GM13977 (cell line): ENCODE measurements at regions not wholly inside any gene's neighbourhood (a gene's known extent, or its start where the extent isn't known, plus 50 kb on each side); places are given as distances from the start of the nearest gene placed in this dataset.

Source experiments
- DNase-seq: peaks from one replicate; pipeline ENCODE4 v3.0.0; 2012; ENCODE audit warnings: low spot score
- in situ Hi-C: fragments of 300-500 bp; cut with MboI; formaldehyde crosslinking; loops from one replicate; pipeline ENCODE4 v1.12.0; 2022; ENCODE audit warnings: low sequenced_read_pairs, low pct_unique_long_range_greater_than_20kb, mixed read lengths, inconsistent platforms; ENCODE audit not compliant: unreplicated experiment
- TF ChIP-seq, protein P1 (sequence below): IDR thresholded peaks from 2 replicates; pipeline ENCODE4 v1.5.1; 2012; ENCODE audit warnings: mild to moderate bottlenecking, control low read depth; ENCODE audit not compliant: insufficient read depth; ENCODE audit errors: extremely low read depth, missing control alignments

DNA sequence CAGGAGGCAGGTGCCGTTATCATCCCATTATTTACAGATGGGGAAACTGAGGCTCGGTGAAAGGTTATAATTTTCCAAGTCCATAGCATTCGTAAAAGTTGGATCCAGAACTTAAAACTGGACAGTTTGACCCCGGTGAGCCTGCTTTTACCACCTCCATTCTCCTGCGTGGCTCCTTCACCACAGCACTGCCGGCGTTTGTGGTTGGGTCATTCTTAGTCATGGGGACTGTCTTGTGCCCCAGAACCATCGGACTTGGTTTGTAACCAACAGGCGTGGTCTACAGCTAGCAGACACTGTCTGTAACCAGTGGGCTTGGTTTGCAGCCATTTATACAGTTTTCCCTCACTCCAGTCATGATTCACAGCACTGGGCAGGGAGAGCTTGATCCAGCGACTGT is 511.3 kb downstream of the NPHP4 start:
- in situ Hi-C loops, result no loop called here
- DNase-seq, result no peak
- TF ChIP-seq, protein P1, sequence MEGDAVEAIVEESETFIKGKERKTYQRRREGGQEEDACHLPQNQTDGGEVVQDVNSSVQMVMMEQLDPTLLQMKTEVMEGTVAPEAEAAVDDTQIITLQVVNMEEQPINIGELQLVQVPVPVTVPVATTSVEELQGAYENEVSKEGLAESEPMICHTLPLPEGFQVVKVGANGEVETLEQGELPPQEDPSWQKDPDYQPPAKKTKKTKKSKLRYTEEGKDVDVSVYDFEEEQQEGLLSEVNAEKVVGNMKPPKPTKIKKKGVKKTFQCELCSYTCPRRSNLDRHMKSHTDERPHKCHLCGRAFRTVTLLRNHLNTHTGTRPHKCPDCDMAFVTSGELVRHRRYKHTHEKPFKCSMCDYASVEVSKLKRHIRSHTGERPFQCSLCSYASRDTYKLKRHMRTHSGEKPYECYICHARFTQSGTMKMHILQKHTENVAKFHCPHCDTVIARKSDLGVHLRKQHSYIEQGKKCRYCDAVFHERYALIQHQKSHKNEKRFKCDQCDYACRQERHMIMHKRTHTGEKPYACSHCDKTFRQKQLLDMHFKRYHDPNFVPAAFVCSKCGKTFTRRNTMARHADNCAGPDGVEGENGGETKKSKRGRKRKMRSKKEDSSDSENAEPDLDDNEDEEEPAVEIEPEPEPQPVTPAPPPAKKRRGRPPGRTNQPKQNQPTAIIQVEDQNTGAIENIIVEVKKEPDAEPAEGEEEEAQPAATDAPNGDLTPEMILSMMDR, result no peak

DNA sequence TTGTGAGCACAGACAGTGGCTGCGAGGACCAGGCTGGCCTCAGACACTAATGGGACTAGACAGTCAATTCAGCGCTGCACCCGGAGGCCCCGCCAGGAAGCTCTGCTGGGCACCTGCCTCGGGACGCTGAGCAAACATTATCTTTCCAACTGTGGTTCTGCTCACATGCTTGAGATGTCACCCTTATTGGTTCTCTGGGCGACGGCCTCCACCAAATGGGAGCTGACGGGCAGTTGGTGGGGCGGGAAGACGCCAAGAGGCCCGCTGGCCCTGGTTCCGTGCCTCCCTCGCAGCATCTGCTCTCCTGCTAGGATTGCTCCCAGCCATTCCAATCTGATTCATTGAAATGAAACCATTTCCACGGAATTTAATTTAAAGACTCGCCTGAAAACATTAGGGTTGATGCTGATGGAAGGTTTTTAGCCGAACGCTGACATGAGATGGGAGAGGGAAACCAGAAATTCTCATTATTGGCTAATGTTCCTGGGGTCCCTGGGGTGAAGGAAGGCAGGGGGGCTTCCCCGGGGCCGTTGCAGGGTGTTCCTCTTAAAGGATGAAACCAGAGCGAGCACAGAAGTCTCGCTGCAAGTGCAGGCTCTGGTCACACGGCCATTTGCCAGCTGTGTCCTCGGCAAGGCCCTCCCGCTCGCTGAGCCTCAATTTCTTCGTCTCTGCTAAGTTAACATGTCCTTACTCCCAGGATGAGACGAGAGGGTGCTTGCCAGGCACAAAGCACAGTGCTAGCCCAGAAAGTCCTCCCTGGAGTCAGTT is 512.2 kb downstream of the NPHP4 start:
- TF ChIP-seq, protein P1, result no peak
- in situ Hi-C loops, result no loop called here
- no peak for DNase-seq

DNA sequence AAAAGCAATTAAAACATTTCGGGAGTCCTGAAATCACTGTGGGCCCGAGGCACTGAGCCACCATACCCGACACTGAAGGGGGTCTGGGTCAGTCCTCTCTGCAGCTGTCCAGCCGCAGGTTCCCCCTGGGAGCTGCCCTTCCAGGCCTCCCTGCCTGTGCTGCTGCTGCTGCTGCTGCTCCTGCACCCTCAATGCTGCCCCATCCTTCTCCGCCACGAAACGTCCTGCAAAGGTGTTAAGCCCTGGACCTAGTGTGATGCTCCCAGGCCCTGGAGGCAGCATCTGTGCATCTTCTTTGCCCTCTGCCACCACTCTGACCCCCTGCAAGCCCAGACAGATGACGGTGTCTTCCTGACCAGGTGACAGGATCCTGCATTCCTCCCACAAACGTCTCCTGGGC is 513.3 kb downstream of the NPHP4 start:
- in situ Hi-C loops, result no loop called here
- TF ChIP-seq, protein P1, result no peak
- no peak for DNase-seq

DNA sequence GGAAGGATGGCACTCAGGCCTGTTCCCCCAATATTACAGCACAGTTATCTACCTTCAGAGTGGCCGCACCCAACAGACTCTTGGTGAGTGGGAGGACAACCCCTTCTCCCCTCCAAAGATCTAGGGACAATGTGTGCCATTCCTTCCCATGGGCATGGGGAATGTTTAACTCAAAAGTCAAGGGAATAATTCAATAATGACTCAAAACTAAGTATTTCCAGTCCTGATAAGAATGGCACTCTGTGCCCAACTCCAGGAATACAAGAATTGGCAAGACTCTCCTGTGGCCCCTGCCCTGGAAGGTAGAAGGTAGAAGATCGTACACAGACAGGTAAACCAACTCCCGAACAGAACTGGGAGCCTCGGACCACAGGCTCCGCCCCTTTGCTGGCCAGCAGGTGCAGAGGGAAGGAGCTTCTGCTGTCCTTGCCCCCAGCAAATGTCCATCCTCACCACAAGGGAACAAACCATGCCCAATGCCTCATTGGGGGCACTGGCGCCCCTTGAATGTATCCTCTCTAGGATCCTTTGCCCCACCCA is 514.0 kb downstream of the NPHP4 start:
- TF ChIP-seq, protein P1, result no peak
- no peak for DNase-seq
- in situ Hi-C loops, result no loop called here

DNA sequence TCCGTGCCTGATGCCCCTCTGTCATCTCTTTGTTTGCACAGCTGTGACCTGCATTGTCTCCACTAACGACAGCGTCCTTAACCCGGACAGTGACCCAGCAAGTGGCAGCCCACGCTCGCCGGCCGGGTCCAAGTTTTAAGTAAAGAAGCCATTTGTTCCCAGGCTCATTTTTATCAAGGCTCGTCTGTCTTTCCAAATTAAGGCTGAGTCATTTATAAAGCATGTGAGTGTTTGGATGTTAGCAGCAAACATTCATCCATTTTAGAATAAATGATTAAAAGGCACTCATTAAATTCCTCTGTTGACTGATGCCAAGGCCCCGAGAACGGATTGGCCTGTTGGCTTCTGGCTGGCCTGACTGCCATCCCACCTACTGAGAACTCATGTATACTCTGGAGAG is 514.5 kb downstream of the NPHP4 start:
- TF ChIP-seq, protein P1, result no peak
- in situ Hi-C loops, result no loop called here
- DNase-seq, result no peak

DNA sequence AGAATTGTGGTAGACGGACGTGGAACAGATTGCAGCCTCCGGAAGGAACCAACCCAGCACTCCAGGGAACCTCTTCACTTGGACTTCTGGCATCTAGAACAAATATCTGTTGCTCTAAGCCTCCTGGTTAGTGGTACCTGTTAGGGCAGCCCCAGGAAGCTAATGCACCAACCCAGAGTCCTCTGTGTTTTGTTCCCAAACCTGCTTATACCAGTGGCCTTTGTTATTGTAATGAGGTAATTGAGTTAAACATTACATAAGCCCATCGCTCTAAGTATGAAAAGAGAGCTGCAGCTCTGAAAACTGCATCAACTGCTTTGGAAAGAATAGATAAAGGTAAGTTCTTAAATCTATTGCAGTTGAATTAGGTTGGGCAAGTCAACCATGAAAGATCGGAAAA is 516.7 kb downstream of the NPHP4 start:
- in situ Hi-C loops, result no loop called here
- TF ChIP-seq, protein P1, result no peak
- no peak for DNase-seq
